ENCODE measurements at regions not wholly inside any gene's neighbourhood (a gene's known extent, or its start where the extent isn't known, plus 50 kb on each side); places are given as distances from the start of the nearest gene placed in this dataset.
"Not testable (repeated sequence)": the region's sequence is repeated elsewhere in the genome, so short reads cannot be mapped to it uniquely, and the experiment has no call there.

- not testable (repeated sequence) for DNase-seq
Observed at GRCh38 chr15:22201993-22202659, 121.8 kb downstream of the OR4M2 start.

- DNase-seq = not testable (repeated sequence)
Observed at GRCh38 chr15:22203208-22203607, 122.9 kb downstream of the OR4M2 start.

GRCh38 chr15:22209086-22209485 is 128.8 kb downstream of the OR4M2 start:
- not testable (repeated sequence) for DNase-seq

- not testable (repeated sequence) for DNase-seq
Observed at GRCh38 chr15:22222596-22222995, 142.3 kb downstream of the OR4M2 start.

- DNase-seq = no peak
Observed at GRCh38 chr15:22224241-22224671, 143.9 kb downstream of the OR4M2 start.

- not testable (repeated sequence) for DNase-seq
Observed at GRCh38 chr15:22224961-22225360, 144.6 kb downstream of the OR4M2 start.

- DNase-seq = no peak
Observed at GRCh38 chr15:22226034-22226790, 145.9 kb downstream of the OR4M2 start.

- DNase-seq = no peak
Observed at GRCh38 chr15:22227411-22228100, 147.2 kb downstream of the OR4M2 start.

- DNase-seq = no peak
Observed at GRCh38 chr15:22228101-22228762, 147.9 kb downstream of the OR4M2 start.

- no peak for DNase-seq
Observed at GRCh38 chr15:22229990-22230819, 149.9 kb downstream of the OR4M2 start.

GRCh38 chr15:22231603-22232002 is 151.3 kb downstream of the OR4M2 start:
- DNase-seq = no peak

GRCh38 chr15:22232675-22233074 is 152.3 kb downstream of the OR4M2 start:
- DNase-seq = no peak

- not testable (repeated sequence) for DNase-seq
Observed at GRCh38 chr15:22235261-22235930, 155.1 kb downstream of the OR4M2 start.

GRCh38 chr15:22236469-22236868 is 156.1 kb downstream of the OR4M2 start:
- no peak for DNase-seq

GRCh38 chr15:22237891-22238275 is 157.6 kb downstream of the OR4M2 start:
- no peak for DNase-seq

GRCh38 chr15:22238276-22238958 is 158.1 kb downstream of the OR4M2 start:
- not testable (repeated sequence) for DNase-seq

GRCh38 chr15:22238959-22239805 is 158.9 kb downstream of the OR4M2 start:
- not testable (repeated sequence) for DNase-seq

GRCh38 chr15:22239806-22240180 is 159.5 kb downstream of the OR4M2 start:
- no peak for DNase-seq

GRCh38 chr15:22240403-22240802 is 160.1 kb downstream of the OR4M2 start:
- DNase-seq = no peak

GRCh38 chr15:22240986-22241385 is 160.7 kb downstream of the OR4M2 start:
- DNase-seq = no peak
